SH-SY5Y (cell line): ENCODE measurements at regions not wholly inside any gene's neighbourhood (a gene's known extent, or its start where the extent isn't known, plus 50 kb on each side); places are given as distances from the start of the nearest gene placed in this dataset.

Source experiments
- GATA2 ChIP-seq: IDR thresholded peaks from 2 replicates; pipeline ENCODE4 v1.6.1; 2011; ENCODE audit warnings: mild to moderate bottlenecking, low read depth, low read length
- GATA3 ChIP-seq: IDR thresholded peaks from 2 replicates; pipeline ENCODE4 v1.6.1; 2011; ENCODE audit warnings: low read depth, mild to moderate bottlenecking, low read length, moderate library complexity

DNA sequence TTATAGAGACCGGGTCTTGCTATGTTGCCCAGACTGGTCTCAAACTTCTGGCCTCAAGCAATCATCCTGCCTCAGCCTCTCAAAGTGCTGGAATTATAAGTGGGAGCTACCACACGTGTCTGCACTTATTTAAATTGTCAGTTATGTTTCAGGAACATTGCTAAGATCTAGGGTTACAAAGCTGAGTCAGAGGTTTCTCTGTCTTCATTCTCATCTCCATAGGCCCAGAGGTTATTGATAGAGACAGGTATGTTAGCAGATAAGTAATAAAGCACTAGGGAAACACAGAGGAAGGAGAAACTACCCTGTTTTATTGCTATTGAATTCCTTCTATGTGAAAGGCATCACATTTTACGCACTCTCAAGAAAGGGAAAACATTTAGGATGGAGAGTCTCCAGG is 214.1 kb downstream of the REEP3 start:
- TF ChIP-seq GATA2 (no peak), GATA3 (no peak)
